Activated CD4-positive, alpha-beta T cell treated with anti-CD3 and anti-CD28 coated beads, Interleukin-2, amount 50 U/mL, for 16 hours (primary cell): ENCODE measurements at regions not wholly inside any gene's neighbourhood (a gene's known extent, or its start where the extent isn't known, plus 50 kb on each side); places are given as distances from the start of the nearest gene placed in this dataset.
"Not testable (repeated sequence)": the region's sequence is repeated elsewhere in the genome, so short reads cannot be mapped to it uniquely, and the experiment has no call there.

Source experiments
- DNase-seq: peaks from one replicate; pipeline ENCODE4 v3.0.0-alpha.2; 2020

DNA sequence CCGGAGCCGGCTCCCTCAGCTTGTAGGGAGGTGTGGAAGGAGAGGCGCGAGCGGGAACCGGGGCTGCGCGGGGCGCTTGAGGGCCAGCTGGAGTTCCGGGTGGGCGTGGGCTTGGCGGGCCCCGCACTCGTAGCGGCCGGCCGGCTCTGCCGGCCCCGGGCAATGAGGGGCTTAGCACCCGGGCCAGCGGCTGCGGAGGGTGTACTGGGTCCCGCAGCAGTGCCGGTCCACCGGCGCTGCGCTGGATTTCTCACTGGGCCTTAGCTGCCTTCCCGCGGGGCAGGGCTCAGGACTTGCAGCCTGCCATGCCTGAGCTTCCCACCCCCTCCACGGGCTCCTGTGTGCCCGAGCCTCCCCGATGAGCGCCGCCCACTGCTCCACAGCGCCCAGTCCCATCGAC is 404.3 kb downstream of the ZBBX start:
- not testable (repeated sequence) for DNase-seq

GRCh38 chr3:166967714-166968113 is 412.4 kb downstream of the ZBBX start:
- not testable (repeated sequence) for DNase-seq

GRCh38 chr3:166962911-166963310 is 417.2 kb downstream of the ZBBX start:
- no peak for DNase-seq

DNA sequence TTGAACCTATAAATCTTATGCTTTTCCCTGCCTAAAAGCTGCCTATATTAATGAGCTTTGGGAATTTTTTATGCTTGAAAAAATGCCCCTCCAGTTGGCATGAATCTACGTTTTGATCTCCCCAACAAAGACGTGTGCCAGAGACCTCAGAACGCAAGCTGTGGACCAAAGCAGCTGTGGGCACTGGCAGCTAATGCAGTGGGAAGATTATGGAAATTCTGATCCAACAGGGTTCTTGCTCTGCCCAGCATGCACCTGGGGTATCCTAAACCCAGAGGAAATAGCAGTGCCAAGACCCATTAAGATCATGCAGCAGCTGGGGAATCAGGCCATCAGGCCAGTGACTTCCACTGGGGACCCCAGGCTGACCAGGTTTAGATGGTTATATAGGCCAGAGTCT is 423.0 kb downstream of the ZBBX start:
- no peak for DNase-seq

GRCh38 chr3:166955201-166955939 is 424.7 kb downstream of the ZBBX start:
- no peak for DNase-seq

DNA sequence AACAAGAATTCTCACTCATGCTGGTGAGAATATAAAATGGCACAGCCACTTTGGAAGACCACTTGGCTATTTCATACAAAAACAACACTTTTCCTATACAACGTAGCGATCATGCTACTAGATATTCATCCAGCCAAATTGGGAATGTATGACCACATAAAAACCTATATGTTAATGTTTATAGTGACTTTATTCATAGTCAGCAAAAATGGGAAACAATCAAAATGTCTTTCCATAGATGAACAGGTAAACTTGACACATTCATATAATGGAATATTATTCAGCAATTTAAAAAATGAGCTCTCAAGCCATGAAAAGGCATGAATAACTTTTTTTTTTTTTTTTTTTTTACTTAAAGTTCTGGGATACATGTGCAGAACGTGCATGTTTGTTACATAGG is 445.2 kb downstream of the ZBBX start:
- no peak for DNase-seq

DNA sequence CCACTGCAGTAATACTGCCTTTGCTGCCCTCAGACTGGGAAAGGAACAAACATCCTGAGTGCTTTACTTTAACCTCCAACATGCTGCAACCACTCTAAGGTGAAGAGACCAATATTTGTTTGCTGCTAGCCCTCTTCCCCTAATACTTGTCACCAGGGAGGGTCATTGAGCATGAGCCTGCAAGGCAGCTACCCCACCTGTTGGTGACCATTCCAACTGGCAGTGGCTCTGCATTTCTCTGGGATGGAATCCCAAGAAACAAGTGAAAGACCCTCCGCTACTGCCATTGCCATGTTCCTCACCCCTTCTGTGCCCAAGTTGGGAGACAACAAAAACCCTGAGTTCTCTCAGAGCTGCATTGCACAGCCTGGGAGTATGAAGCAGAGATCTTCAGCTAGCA is 462.7 kb downstream of the ZBBX start:
- DNase-seq, result no peak

DNA sequence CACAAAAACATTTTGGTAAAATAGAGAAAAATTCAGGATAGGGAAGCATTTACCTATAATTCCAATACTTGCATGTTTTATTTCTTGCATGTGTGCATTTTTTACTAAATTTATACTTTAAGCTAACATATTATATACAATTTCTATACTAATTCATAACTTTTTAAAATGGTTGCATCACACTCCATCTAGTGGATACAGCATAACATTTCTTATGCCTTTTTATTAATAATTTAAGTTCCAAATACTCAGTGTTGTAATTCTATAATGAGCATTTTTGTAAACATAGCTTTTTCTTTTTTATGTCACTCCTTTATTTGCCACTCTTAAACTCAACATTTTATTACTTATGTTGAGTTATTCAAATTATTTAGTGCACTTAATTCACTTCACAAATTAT is 477.7 kb downstream of the ZBBX start:
- no peak for DNase-seq

DNA sequence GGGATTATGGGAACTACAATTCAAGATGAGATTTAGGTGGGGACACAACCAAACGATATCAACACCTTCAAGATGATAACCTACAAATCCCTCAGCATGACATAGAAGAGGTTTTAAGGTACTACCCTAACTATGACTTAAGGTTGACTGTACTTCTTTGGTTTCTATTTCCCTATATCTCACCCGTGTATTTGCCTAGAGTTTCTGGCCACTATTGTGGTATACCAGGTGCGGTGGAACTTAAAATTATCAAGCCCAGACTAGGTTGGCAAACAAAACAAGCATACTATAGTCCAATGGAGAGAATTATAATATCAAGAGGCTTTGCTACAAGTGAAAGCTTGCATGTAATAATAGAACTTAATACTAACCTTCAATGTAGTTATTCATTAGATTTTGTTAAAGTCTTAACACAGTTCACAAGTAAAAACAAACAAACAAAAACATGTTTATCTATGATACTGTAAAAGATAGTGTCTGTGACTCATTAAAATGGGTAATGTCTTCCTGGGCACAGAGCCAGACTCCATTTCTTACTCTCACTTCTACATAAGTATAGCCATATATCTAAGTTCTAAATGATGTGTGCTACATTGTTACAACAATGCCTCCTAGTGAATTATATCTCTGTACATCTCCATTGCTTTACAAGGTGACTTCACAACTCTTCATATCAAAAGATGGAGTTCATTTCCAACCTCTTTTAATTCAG is 479.1 kb downstream of the ZBBX start:
- no peak for DNase-seq

DNA sequence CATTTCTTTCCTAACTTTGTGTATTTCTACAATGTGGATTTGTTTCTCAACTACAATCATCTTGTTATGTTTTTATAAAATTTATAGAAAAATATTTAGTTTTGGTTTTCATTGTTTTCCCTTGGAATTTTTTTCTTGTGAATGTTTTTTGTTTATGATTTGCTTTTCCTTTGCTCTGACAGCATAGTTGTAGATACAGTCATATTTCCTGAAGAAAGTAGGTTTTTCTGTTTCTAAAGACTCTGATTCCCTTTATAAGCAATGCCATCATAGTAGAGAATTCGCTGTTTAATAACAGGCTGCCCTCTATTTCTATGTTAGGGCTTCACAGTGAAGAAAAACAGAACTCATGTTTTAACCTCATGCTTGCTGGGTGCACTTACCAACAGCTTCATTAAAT is 482.3 kb downstream of the ZBBX start:
- no peak for DNase-seq

DNA sequence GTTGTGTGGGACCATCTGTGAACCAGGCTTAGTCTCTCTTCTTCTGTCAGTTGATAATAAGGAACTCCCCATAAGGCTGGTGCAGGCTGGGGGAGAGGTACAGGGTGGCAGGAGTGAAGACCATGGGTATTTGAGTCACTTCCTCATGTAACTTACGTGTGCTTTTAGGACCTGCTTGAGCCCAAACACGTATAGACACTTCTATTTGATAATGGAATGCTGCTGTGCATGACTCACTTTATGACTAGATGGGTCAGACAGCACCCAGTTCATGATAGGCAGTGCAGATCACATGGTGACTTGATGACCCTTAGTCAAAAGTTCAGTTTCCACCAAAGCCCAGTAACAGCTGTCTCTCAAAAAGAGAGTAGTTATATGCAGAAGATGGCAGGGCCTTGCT is 490.9 kb downstream of the ZBBX start:
- no peak for DNase-seq

DNA sequence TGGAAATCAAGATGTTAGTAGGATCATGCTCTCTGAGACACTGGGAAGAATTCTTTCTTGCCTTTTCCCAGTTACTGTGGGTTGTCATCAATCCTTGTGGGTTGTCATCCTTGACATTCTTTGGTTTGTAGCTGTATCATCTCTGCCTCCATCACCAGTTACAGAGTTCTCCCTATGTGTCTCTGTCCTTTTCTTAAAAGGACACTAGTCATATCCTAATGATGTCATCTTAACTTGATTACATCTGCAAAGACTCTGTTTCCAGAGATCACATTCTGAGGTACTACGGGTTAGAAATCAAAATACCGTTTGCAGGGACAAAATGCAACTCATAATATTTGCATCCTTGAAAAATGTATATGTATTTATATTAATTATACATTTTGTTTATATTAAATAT is 500.4 kb downstream of the ZBBX start:
- no peak for DNase-seq

DNA sequence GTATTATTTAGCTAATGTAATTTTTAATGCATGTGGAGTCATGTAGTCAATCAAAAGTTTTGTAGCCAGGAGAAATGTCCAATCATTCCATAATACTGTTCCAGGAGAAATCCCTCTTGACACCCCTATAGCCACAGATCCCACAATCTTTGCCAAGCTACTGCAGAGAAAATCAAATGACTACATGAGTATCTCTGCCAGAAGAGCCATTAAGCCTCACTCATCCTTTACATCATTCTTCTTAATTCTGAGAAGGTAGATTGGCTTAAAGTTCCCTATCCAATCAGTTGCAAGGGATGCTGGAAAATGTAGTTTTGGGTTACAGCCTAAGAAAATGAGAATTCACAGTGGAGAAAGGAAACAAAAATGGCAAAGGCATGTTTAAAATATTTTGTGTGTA is 502.1 kb downstream of the ZBBX start:
- no peak for DNase-seq

GRCh38 chr3:166864473-166865467 is 515.3 kb downstream of the ZBBX start:
- no peak for DNase-seq

GRCh38 chr3:166860217-166860616 is 519.9 kb downstream of the ZBBX start:
- DNase-seq, result no peak

DNA sequence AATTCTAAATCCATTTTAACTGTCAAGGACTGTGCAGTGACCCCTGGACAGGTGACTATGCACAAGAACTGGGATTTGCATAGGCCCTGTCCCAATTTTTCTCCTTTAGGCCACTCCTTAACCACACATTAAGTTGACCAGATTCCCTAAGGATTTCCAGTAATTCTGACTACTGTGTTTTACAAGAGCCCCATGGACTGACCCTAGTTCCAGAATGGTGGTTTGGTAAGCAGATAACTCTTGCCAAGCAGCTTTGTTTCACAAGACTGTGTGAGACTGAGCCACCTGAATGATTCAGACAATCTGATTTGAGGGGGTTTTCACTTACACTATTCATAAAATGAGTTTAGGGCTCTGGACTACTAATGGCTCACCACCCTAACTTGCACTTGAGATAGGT is 535.8 kb downstream of the ZBBX start:
- DNase-seq, result no peak

DNA sequence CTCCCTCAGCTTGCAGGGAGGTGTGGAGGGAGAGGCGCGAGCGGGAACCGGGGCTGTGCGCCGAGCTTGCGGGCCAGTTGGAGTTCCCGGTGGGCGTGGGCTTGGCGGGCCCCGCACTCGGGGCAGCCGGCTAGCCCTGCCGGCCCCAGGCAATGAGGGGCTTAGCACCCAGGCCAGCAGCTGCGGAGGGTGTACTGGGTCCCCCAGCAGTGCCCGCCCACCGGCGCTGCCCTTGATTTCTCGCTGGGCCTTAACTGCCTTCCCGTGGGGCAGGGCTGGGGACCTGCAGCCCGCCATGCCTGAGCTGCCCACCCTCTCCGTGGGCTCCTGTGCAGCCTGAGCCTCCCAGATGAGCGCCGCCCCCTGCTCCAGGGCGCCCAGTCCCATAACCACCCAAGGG is 537.3 kb downstream of the ZBBX start:
- not testable (repeated sequence) for DNase-seq

- no peak for DNase-seq
Observed at GRCh38 chr3:166837535-166837934, 542.6 kb downstream of the ZBBX start.

GRCh38 chr3:166836836-166837235 is 543.3 kb downstream of the ZBBX start:
- no peak for DNase-seq

DNA sequence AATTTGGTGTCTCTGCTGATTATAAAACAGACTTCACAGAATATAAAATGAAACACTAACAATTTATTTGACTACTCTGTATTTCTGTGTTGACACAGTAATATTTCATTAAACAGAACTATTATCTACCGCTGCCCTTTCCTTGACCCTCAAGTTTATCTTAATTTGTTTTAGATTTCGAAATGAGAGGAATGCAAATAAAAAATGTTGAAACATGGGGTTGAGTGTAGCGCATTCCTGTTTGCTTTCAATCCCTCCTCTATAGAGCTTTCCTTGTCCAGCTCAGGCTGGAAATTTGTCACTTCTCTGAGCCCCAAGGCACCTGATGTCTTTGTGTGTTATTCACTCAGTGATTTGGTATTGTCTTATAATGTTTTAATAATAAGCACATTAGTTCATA is 550.2 kb downstream of the ZBBX start:
- no peak for DNase-seq

GRCh38 chr3:166818464-166818863 is 561.6 kb downstream of the ZBBX start:
- no peak for DNase-seq

GRCh38 chr3:166817269-166817668 is 562.8 kb downstream of the ZBBX start:
- not testable (repeated sequence) for DNase-seq

DNA sequence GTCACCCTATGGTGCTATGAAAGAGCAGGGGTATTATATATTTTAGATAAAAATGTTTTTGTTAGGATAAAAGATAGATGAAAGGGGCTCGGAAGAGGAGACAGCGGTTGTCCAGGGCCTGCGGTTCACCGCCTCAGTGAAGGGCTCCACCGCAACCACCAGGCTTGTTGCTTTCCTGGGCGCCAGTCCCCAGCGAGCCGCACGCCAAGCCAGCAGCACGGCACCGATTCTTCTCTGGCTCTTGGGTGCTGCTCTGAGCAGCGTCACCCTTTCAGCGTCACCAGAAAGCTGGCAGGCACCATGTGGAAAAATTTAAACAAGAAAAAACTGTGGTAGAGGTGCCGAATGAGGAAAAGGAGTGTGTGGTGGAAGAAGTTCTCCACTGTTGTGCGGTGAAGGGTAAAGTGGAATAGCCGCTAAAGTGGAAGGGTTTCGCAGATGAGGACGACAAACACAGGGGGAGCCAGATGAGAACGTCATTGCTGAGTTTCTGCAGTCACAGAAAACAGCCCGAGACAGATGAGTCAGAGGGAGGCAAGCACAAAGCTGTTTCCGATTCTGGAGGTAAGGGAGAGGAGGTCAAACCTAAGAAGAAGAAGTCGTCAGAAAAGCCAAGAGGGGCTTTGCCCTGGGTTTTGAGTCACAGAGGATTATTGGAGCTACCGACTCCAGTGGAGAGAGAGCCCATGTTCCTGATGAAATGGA is 569.2 kb downstream of the ZBBX start:
- no peak for DNase-seq
